Hepatocyte (in vitro differentiated cells): ENCODE measurements at regions not wholly inside any gene's neighbourhood (a gene's known extent, or its start where the extent isn't known, plus 50 kb on each side); places are given as distances from the start of the nearest gene placed in this dataset.

Source experiments
- DNase-seq: peaks from one replicate; pipeline ENCODE4 v3.0.0-alpha.2; 2016; ENCODE audit warnings: low spot score
- H2AFZ ChIP-seq: fragments of 200-600 bp; sonication (generic); 2 replicates; pipeline ENCODE4 v1.6.0; 2016; ENCODE audit warnings: antibody characterized with exemption, mild to moderate bottlenecking
- H3K27ac ChIP-seq: fragments of 200-600 bp; sonication (generic); 2 replicates; pipeline ENCODE4 v1.5.1; 2016; ENCODE audit warnings: mild to moderate bottlenecking
- H3K27me3 ChIP-seq: fragments of 200-600 bp; sonication (generic); 2 replicates; pipeline ENCODE4 v1.6.1; 2016
- H3K36me3 ChIP-seq: fragments of 200-600 bp; sonication (generic); replicated peaks from 2 replicates; pipeline ENCODE4 v1.5.1; 2016; ENCODE audit warnings: low read depth; ENCODE audit not compliant: insufficient read depth
- H3K4me1 ChIP-seq: fragments of 200-600 bp; sonication (generic); 2 replicates; pipeline ENCODE4 v1.5.1; 2016; ENCODE audit warnings: mild to moderate bottlenecking, moderate library complexity; ENCODE audit not compliant: insufficient read depth
- H3K4me2 ChIP-seq: fragments of 200-600 bp; sonication (generic); 2 replicates; pipeline ENCODE4 v1.6.0; 2016
- H3K4me3 ChIP-seq: fragments of 200-600 bp; sonication (generic); 2 replicates; pipeline ENCODE4 v1.5.1; 2016; ENCODE audit warnings: mild to moderate bottlenecking
- H3K79me2 ChIP-seq: fragments of 200-600 bp; sonication (generic); 2 replicates; pipeline ENCODE4 v1.6.0; 2017; ENCODE audit warnings: mild to moderate bottlenecking
- H3K9me2 ChIP-seq: fragments of 200-600 bp; sonication (generic); replicated peaks from 2 replicates; pipeline ENCODE4 v1.6.0; 2017; ENCODE audit warnings: mild to moderate bottlenecking; ENCODE audit not compliant: insufficient read depth
- H3K9me3 ChIP-seq: fragments of 200-600 bp; sonication (generic); 2 replicates; pipeline ENCODE4 v1.5.1; 2016; ENCODE audit warnings: low read depth, mild to moderate bottlenecking
- H4K20me1 ChIP-seq: fragments of 200-600 bp; sonication (generic); 2 replicates; pipeline ENCODE4 v1.6.0; 2016; ENCODE audit warnings: mild to moderate bottlenecking; ENCODE audit not compliant: insufficient read depth, poor library complexity, severe bottlenecking
- EZH2 ChIP-seq: fragments of 200-600 bp; sonication (generic); IDR thresholded peaks from 2 replicates; pipeline ENCODE4 v1.6.1; 2016; ENCODE audit warnings: antibody characterized with exemption, mild to moderate bottlenecking, borderline replicate concordance
- EZH2phosphoT487 ChIP-seq: fragments of 200-600 bp; sonication (generic); IDR thresholded peaks from one replicate; pipeline ENCODE4 v1.6.1; 2018; ENCODE audit warnings: antibody characterized with exemption, mild to moderate bottlenecking, low read depth, moderate library complexity; ENCODE audit not compliant: unreplicated experiment, severe bottlenecking
- WGBS: methylation state at CpG from one replicate; pipeline ENCODE4 v1.1.6; 2016; ENCODE audit warnings: low lambda C conversion rate; ENCODE audit errors: missing lambda C conversion rate; 5-methylcytosine and 5-hydroxymethylcytosine counted together
- TF ChIP-seq, protein P1 (sequence below): fragments of 200-600 bp; sonication (generic); IDR thresholded peaks from 2 replicates; pipeline ENCODE4 v1.5.1; 2016; ENCODE audit warnings: antibody characterized with exemption, mild to moderate bottlenecking; ENCODE audit not compliant: poor library complexity

DNA sequence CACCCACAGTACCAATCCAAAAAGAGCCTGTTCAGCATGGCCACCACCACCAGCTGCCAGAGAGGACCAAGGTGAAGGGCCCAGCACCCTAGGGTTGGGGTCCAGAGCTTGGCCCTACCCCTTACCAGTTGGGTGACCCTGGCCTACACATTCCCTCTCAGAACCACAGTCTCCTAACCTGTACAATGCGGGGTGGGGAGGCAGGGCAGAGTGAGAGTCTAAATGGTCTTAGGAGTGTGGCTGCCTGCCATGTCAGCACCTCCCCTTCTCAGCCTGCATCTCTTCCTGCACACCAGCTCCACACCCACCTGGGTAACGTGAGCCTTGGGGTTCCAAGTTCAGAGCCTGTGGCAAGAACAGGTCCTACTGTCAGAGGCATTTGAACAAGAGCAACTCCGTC lies 92.2 kb downstream of the C5orf15 start:
- WGBS: 83% methylated on average over 3 of the region's 3 CpGs

DNA sequence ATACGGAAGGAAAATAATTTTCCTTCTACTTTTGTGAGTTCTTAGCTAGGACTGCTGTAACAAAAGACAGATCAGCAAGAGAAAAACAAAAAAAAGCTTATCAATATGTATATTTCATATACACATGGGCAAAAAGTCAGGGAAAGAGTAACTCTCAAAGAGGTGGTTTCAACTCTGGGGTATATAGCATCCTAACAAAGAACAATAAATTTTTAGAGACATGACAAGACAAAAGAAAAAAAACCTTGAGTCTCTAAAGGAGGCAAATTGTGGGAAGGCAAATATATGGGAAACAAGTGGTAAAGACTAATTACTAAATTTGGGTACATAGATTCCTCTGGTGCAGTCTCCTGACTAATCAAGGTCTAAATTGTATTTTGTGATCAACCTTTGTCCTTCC lies 93.2 kb downstream of the C5orf15 start:
- WGBS: 96% methylated on average over 1 of the region's 1 CpG
- no peaks in the 10 kb centered on the region for H3K9me2 ChIP-seq
- H3K79me2 ChIP-seq: no peaks in the 10 kb centered on the region
- H2AFZ ChIP-seq: no peak overlapping the region
- H3K4me2 ChIP-seq: no peak overlapping the region
- no peak overlapping the region for H3K27ac ChIP-seq
- no peaks in the 10 kb centered on the region for H3K4me1 ChIP-seq
- no peak overlapping the region for H3K4me3 ChIP-seq
- TF ChIP-seq, protein P1, sequence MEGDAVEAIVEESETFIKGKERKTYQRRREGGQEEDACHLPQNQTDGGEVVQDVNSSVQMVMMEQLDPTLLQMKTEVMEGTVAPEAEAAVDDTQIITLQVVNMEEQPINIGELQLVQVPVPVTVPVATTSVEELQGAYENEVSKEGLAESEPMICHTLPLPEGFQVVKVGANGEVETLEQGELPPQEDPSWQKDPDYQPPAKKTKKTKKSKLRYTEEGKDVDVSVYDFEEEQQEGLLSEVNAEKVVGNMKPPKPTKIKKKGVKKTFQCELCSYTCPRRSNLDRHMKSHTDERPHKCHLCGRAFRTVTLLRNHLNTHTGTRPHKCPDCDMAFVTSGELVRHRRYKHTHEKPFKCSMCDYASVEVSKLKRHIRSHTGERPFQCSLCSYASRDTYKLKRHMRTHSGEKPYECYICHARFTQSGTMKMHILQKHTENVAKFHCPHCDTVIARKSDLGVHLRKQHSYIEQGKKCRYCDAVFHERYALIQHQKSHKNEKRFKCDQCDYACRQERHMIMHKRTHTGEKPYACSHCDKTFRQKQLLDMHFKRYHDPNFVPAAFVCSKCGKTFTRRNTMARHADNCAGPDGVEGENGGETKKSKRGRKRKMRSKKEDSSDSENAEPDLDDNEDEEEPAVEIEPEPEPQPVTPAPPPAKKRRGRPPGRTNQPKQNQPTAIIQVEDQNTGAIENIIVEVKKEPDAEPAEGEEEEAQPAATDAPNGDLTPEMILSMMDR: no peak
- TF ChIP-seq EZH2phosphoT487 (no peak), EZH2 (no peak)
- no peaks in the 10 kb centered on the region for H4K20me1 ChIP-seq
- H3K9me3 ChIP-seq: no peaks in the 10 kb centered on the region
- no peaks in the 10 kb centered on the region for H3K36me3 ChIP-seq
- DNase-seq: no peak
- no peaks in the 10 kb centered on the region for H3K27me3 ChIP-seq

More for the DNA sequence above, 92.2 kb downstream of the C5orf15 start:
- no peak for DNase-seq
- no peaks in the 10 kb centered on the region for H3K9me2 ChIP-seq
- TF ChIP-seq EZH2 (no peak), EZH2phosphoT487 (no peak)
- TF ChIP-seq, protein P1: no peak
- no peaks in the 10 kb centered on the region for H3K27me3 ChIP-seq
- no peaks in the 10 kb centered on the region for H3K79me2 ChIP-seq
- no peaks in the 10 kb centered on the region for H4K20me1 ChIP-seq
- no peak overlapping the region for H2AFZ ChIP-seq
- no peaks in the 10 kb centered on the region for H3K4me1 ChIP-seq
- no peaks in the 10 kb centered on the region for H3K36me3 ChIP-seq
- H3K4me3 ChIP-seq: no peak overlapping the region
- H3K4me2 ChIP-seq: no peak overlapping the region
- no peaks in the 10 kb centered on the region for H3K9me3 ChIP-seq
- H3K27ac ChIP-seq: no peak overlapping the region

DNA sequence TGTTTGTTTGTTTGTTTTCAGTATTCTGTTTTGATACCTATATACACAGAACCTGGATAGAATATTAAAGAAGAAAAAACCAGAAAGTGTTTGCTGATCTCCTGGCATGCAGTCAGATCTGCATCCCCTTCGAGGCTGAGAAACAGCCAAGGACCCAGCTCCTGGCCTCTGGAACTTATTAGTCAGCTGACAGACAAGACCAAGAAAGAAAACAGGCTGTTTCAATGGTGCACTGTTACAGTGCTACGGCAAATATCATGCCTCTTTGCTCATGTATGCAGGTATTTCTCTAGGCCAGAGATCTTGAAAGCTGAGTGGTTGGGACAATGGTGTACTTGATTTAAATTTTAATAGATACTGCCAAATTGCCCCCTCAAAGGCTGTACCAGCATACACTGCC lies 95.0 kb downstream of the C5orf15 start:
- H3K36me3 ChIP-seq: no peaks in the 10 kb centered on the region
- H3K79me2 ChIP-seq: no peaks in the 10 kb centered on the region
- H3K4me3 ChIP-seq: no peak overlapping the region
- H2AFZ ChIP-seq: no peak overlapping the region
- no peaks in the 10 kb centered on the region for H3K4me1 ChIP-seq
- TF ChIP-seq EZH2phosphoT487 (no peak), EZH2 (no peak)
- TF ChIP-seq, protein P1: no peak
- no peak overlapping the region for H3K27ac ChIP-seq
- WGBS: 56% methylated on average over 2 of the region's 2 CpGs
- no peaks in the 10 kb centered on the region for H4K20me1 ChIP-seq
- H3K27me3 ChIP-seq: no peaks in the 10 kb centered on the region
- no peaks in the 10 kb centered on the region for H3K9me2 ChIP-seq
- DNase-seq: no peak
- no peak overlapping the region for H3K4me2 ChIP-seq
- no peaks in the 10 kb centered on the region for H3K9me3 ChIP-seq

DNA sequence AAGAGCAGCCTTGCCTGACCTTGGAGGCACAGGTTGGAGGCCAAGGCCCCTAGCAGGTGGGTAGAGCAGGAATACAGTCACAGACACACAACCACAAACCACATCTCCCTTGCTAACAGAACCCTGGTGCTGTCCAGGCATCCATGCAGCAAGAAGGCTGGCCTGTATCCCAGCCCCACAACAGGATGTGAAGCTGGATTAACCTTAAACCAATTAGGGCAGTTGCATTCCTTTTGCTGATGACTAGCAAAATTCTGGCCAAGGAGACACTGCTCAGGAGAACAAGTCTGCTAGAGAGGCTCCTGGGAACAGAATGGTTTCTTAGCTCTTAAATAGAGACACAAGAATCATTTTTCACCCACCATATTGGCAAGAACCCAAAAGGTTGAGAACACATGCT lies 97.8 kb downstream of the C5orf15 start:
- H3K9me3 ChIP-seq: no peaks in the 10 kb centered on the region
- H3K4me1 ChIP-seq: no peaks in the 10 kb centered on the region
- H4K20me1 ChIP-seq: no peaks in the 10 kb centered on the region
- TF ChIP-seq, protein P1: no peak
- TF ChIP-seq EZH2 (no peak), EZH2phosphoT487 (no peak)
- no peaks in the 10 kb centered on the region for H3K36me3 ChIP-seq
- no peak overlapping the region for H3K4me2 ChIP-seq
- no peaks in the 10 kb centered on the region for H3K27me3 ChIP-seq
- H3K27ac ChIP-seq: no peak overlapping the region
- DNase-seq: no peak
- no peak overlapping the region for H2AFZ ChIP-seq
- H3K4me3 ChIP-seq: no peak overlapping the region
- H3K79me2 ChIP-seq: no peaks in the 10 kb centered on the region
- H3K9me2 ChIP-seq: no peaks in the 10 kb centered on the region
